Endothelial cell of hepatic sinusoid (primary cell): ENCODE measurements at regions not wholly inside any gene's neighbourhood (a gene's known extent, or its start where the extent isn't known, plus 50 kb on each side); places are given as distances from the start of the nearest gene placed in this dataset.

Experiments used
- in situ Hi-C: cut with HindIII; loops from 2 replicates; pipeline ENCODE4 v1.10.0; 2017; ENCODE audit warnings: low sequenced_read_pairs

- in situ Hi-C loops = loop anchor here (5.0 kb wide), 1 partner anchor 75 kb away; no protein-coding TSS in a partner anchor
These were observed 195.2 kb downstream of the TLE3 start for GRCh38 chr15:69902414-69903062.

- in situ Hi-C loops = loop anchor here (5.0 kb wide), 1 partner anchor 74 kb away; no protein-coding TSS in a partner anchor
These were observed 193.9 kb downstream of the TLE3 start for GRCh38 chr15:69903470-69904469.

- in situ Hi-C loops = no loop called here
These were observed 191.2 kb downstream of the TLE3 start for GRCh38 chr15:69906256-69907185.

GRCh38 chr15:69908060-69908459 lies 189.7 kb downstream of the TLE3 start:
- in situ Hi-C loops = no loop called here

GRCh38 chr15:69908590-69909420 lies 188.9 kb downstream of the TLE3 start:
- in situ Hi-C loops = no loop called here

GRCh38 chr15:69909719-69910444 lies 187.8 kb downstream of the TLE3 start:
- in situ Hi-C loops = no loop called here

GRCh38 chr15:69910514-69910913 lies 187.2 kb downstream of the TLE3 start:
- in situ Hi-C loops = no loop called here

GRCh38 chr15:69912116-69912515 lies 185.6 kb downstream of the TLE3 start:
- in situ Hi-C loops = no loop called here

GRCh38 chr15:69914040-69914439 lies 183.7 kb downstream of the TLE3 start:
- in situ Hi-C loops = no loop called here

GRCh38 chr15:69914960-69915359 lies 182.8 kb downstream of the TLE3 start:
- in situ Hi-C loops = no loop called here

GRCh38 chr15:69916169-69916785 lies 181.4 kb downstream of the TLE3 start:
- in situ Hi-C loops = no loop called here

- in situ Hi-C loops = no loop called here
These were observed 180.7 kb downstream of the TLE3 start for GRCh38 chr15:69917056-69917455.

- in situ Hi-C loops = no loop called here
These were observed 177.9 kb downstream of the TLE3 start for GRCh38 chr15:69919816-69920215.

- in situ Hi-C loops = no loop called here
These were observed 177.5 kb downstream of the TLE3 start for GRCh38 chr15:69920221-69920620.

GRCh38 chr15:69921626-69922619 lies 175.8 kb downstream of the TLE3 start:
- in situ Hi-C loops = no loop called here

GRCh38 chr15:69924531-69924930 lies 173.2 kb downstream of the TLE3 start:
- in situ Hi-C loops = no loop called here

GRCh38 chr15:69926006-69926405 lies 171.7 kb downstream of the TLE3 start:
- in situ Hi-C loops = no loop called here

GRCh38 chr15:69926721-69927120 lies 171.0 kb downstream of the TLE3 start:
- in situ Hi-C loops = no loop called here
